MCF 10A (cell line): ENCODE measurements at regions not wholly inside any gene's neighbourhood (a gene's known extent, or its start where the extent isn't known, plus 50 kb on each side); places are given as distances from the start of the nearest gene placed in this dataset.

Experiments used
- BruUV-seq: library from RNA; stranded (reverse); fragments of 400-500 nt; replicated peaks from 2 replicates; lab custom pipeline; 2021; lab: Mats Ljungman, UMichigan
- CTCF ChIA-PET: fragments of 300-600 bp; sonication (Branson Sonifier 250); formaldehyde crosslinking; extraction: SDS; loops from one replicate; lab custom pipeline; 2021; ENCODE audit warnings: antibody characterized with exemption, inconsistent platforms; lab: Yijun Ruan, JAX
- POLR2A ChIA-PET: fragments of 300-600, 350-650 bp; sonication (Branson Sonifier 250); formaldehyde crosslinking; extraction: SDS; loops from one replicate; lab custom pipeline; 2020; ENCODE audit warnings: antibody characterized with exemption, inconsistent platforms; lab: Yijun Ruan, JAX
- DNase-seq: peaks from one replicate; pipeline ENCODE4 v3.0.0-alpha.2; 2018; ENCODE audit not compliant: unreplicated experiment
- H3K27ac Mint-ChIP-seq: one replicate; pipeline ENCODE4 v1.8.0; 2022; ENCODE audit warnings: mild to moderate bottlenecking, low read depth, mixed read lengths; ENCODE audit not compliant: unreplicated experiment
- H3K27me3 Mint-ChIP-seq: one replicate; pipeline ENCODE4 v1.8.0; 2022; ENCODE audit warnings: mixed read lengths; ENCODE audit not compliant: insufficient read depth, unreplicated experiment
- H3K36me3 Mint-ChIP-seq: one replicate; pipeline ENCODE4 v1.8.0; 2022; ENCODE audit warnings: mild to moderate bottlenecking, moderate library complexity, mixed read lengths; ENCODE audit not compliant: insufficient read depth, unreplicated experiment
- H3K4me1 Mint-ChIP-seq: one replicate; pipeline ENCODE4 v1.8.0; 2022; ENCODE audit warnings: mixed read lengths; ENCODE audit not compliant: insufficient read depth, unreplicated experiment
- H3K4me3 Mint-ChIP-seq: one replicate; pipeline ENCODE4 v1.8.0; 2022; ENCODE audit warnings: mild to moderate bottlenecking, moderate library complexity, mixed read lengths; ENCODE audit not compliant: unreplicated experiment
- H3K9me3 Mint-ChIP-seq: one replicate; pipeline ENCODE4 v1.8.0; 2022; ENCODE audit warnings: mixed read lengths; ENCODE audit not compliant: unreplicated experiment
- CTCF ChIP-seq: fragments of 200-600 bp; IDR thresholded peaks from one replicate; pipeline ENCODE4 v1.8.0; 2022; ENCODE audit warnings: antibody characterized with exemption, mild to moderate bottlenecking; ENCODE audit not compliant: unreplicated experiment
- intact Hi-C: fragments of 100-400 bp; cut with micrococcal nuclease; formaldehyde crosslinking; loops from 2 replicates; pipeline ENCODE4 v1.14.1; 2022

- no peak overlapping the region for H3K4me3 Mint-ChIP-seq
- H3K27ac Mint-ChIP-seq, result no peak overlapping the region
- intact Hi-C loops, result no loop called here
- no peak for TF ChIP-seq CTCF
- no TSS peak for BruUV-seq
- H3K9me3 Mint-ChIP-seq, result peaks cover 11% of the 10 kb centered on the region
- no peak for DNase-seq
- ChIA-PET CTCF (no interaction called here), POLR2A (interaction anchor here (1.1 kb wide), 1 partner anchor 14 kb away, joined by 4 read pairs; no protein-coding TSS in a partner anchor)
- peaks cover 7% of the 10 kb centered on the region for H3K36me3 Mint-ChIP-seq
- H3K27me3 Mint-ChIP-seq, result no peaks in the 10 kb centered on the region
- no peaks in the 10 kb centered on the region for H3K4me1 Mint-ChIP-seq
Measured at GRCh38 chr6:76892542-76892941, 570.7 kb downstream of the HTR1B start.

GRCh38 chr6:76888351-76888750, 574.9 kb downstream of the HTR1B start:
- Mint-ChIP-seq H3K4me1 (peaks cover 11% of the 10 kb centered on the region), H3K4me3 (no peak overlapping the region), H3K27ac (no peak overlapping the region), H3K27me3 (no peaks in the 10 kb centered on the region), H3K9me3 (no peaks in the 10 kb centered on the region), H3K36me3 (peaks cover 7% of the 10 kb centered on the region)
- DNase-seq, result no peak
- no TSS peak for BruUV-seq
- intact Hi-C loops, result no loop called here
- CTCF ChIA-PET, result no interaction called here
- POLR2A ChIA-PET, result no interaction called here
- no peak for TF ChIP-seq CTCF

GRCh38 chr6:76886900-76887299, 576.4 kb downstream of the HTR1B start:
- TF ChIP-seq CTCF, result no peak
- Mint-ChIP-seq H3K36me3 (peaks cover 7% of the 10 kb centered on the region), H3K27ac (no peak overlapping the region), H3K27me3 (no peaks in the 10 kb centered on the region), H3K4me1 (peaks cover 11% of the 10 kb centered on the region), H3K9me3 (no peaks in the 10 kb centered on the region), H3K4me3 (no peak overlapping the region)
- BruUV-seq, result no TSS peak
- ChIA-PET POLR2A (no interaction called here), CTCF (no interaction called here)
- intact Hi-C loops, result no loop called here
- no peak for DNase-seq

GRCh38 chr6:76885861-76886301, 577.4 kb downstream of the HTR1B start:
- intact Hi-C loops, result no loop called here
- no peaks in the 10 kb centered on the region for H3K27me3 Mint-ChIP-seq
- no peak overlapping the region for H3K27ac Mint-ChIP-seq
- H3K36me3 Mint-ChIP-seq, result peaks cover 7% of the 10 kb centered on the region
- ChIA-PET POLR2A (no interaction called here), CTCF (no interaction called here)
- H3K4me1 Mint-ChIP-seq, result peaks cover 11% of the 10 kb centered on the region
- no peak overlapping the region for H3K4me3 Mint-ChIP-seq
- H3K9me3 Mint-ChIP-seq, result no peaks in the 10 kb centered on the region
- no TSS peak for BruUV-seq
- DNase-seq, result peak; percentile 55
- TF ChIP-seq CTCF, result no peak
